IMR-90 (cell line): ENCODE measurements at regions not wholly inside any gene's neighbourhood (a gene's known extent, or its start where the extent isn't known, plus 50 kb on each side); places are given as distances from the start of the nearest gene placed in this dataset.

Experiments
- ATAC-seq: fragments of 200-7000 bp; cut with Tn5 transposase; 2 replicates; pipeline ENCODE4 v1.9.1; 2020; ENCODE audit warnings: low read depth, mild to moderate bottlenecking, moderate library complexity
- BruUV-seq: library from RNA; stranded (reverse); fragments of 400-500 nt; replicated peaks from 2 replicates; lab custom pipeline; 2021; lab: Mats Ljungman, UMichigan
- CTCF ChIA-PET: fragments of 300-600 bp; formaldehyde crosslinking; extraction: SDS; loops from one replicate; lab custom pipeline; 2021; ENCODE audit warnings: antibody characterized with exemption; lab: Yijun Ruan, JAX
- POLR2A ChIA-PET: fragments of 300-600 bp; sonication (Branson Sonifier 250); formaldehyde crosslinking; loops from one replicate; lab custom pipeline; 2022; ENCODE audit warnings: antibody characterized with exemption; ENCODE audit not compliant: unreplicated experiment; lab: Charles Lee
- DNase-seq: peaks from one replicate; pipeline ENCODE4 v3.0.0; 2013
- H2AFZ ChIP-seq: replicated peaks from 2 replicates; pipeline ENCODE3; 2013; ENCODE audit warnings: low read length, mild to moderate bottlenecking; ENCODE audit not compliant: poor library complexity
- H2AK5ac ChIP-seq: 2 replicates; pipeline ENCODE4 v1.6.1; 2013; ENCODE audit warnings: low read depth, low read length, inconsistent platforms
- H2AK9ac ChIP-seq: replicated peaks from 2 replicates; pipeline ENCODE3; 2013; ENCODE audit warnings: mild to moderate bottlenecking, low read depth, low read length, moderate library complexity; ENCODE audit not compliant: poor library complexity
- H2BK120ac ChIP-seq: 2 replicates; pipeline ENCODE4 v1.6.1; 2013; ENCODE audit warnings: low read depth, low read length, inconsistent platforms
- H2BK15ac ChIP-seq: 3 replicates; pipeline ENCODE4 v1.6.1; 2013; ENCODE audit warnings: low read depth, low read length, inconsistent platforms
- H2BK20ac ChIP-seq: 2 replicates; pipeline ENCODE4 v1.6.1; 2013; ENCODE audit warnings: low read depth, mild to moderate bottlenecking, inconsistent platforms, low read length, moderate library complexity
- H2BK5ac ChIP-seq: 2 replicates; pipeline ENCODE4 v1.6.1; 2013; ENCODE audit warnings: mild to moderate bottlenecking, low read depth, low read length, inconsistent platforms; ENCODE audit not compliant: poor library complexity, severe bottlenecking
- H3K14ac ChIP-seq: replicated peaks from 2 replicates; pipeline ENCODE4 v1.6.1; 2013; ENCODE audit warnings: low read depth, low read length, inconsistent platforms
- H3K18ac ChIP-seq: 2 replicates; pipeline ENCODE4 v1.6.1; 2013; ENCODE audit warnings: low read depth, low read length, control low read depth
- H3K23ac ChIP-seq: 2 replicates; pipeline ENCODE4 v1.6.1; 2013; ENCODE audit warnings: low read depth, low read length, inconsistent platforms
- H3K27ac ChIP-seq: 2 replicates; pipeline ENCODE4 v1.5.1; 2013; ENCODE audit warnings: mild to moderate bottlenecking, control low read depth, low read length; ENCODE audit not compliant: insufficient read depth
- H3K27me3 ChIP-seq: 2 replicates; pipeline ENCODE4 v1.6.1; 2013; ENCODE audit warnings: low read length; ENCODE audit not compliant: control insufficient read depth, insufficient read depth
- H3K36me3 ChIP-seq: 2 replicates; pipeline ENCODE4 v1.6.1; 2013; ENCODE audit warnings: low read length, mixed read lengths; ENCODE audit not compliant: control insufficient read depth, insufficient read depth
- H3K4ac ChIP-seq: 2 replicates; pipeline ENCODE4 v1.6.1; 2013; ENCODE audit warnings: low read depth, low read length, inconsistent platforms
- H3K4me1 ChIP-seq: 2 replicates; pipeline ENCODE4 v1.6.1; 2013; ENCODE audit warnings: low read length, mixed read lengths; ENCODE audit not compliant: control insufficient read depth, insufficient read depth
- H3K4me2 ChIP-seq: 2 replicates; pipeline ENCODE4 v1.6.1; 2013; ENCODE audit warnings: low read depth, mild to moderate bottlenecking, control low read depth, low read length, moderate library complexity
- H3K4me3 ChIP-seq: 2 replicates; pipeline ENCODE4 v1.5.1; 2013; ENCODE audit warnings: low read depth, mild to moderate bottlenecking, control low read depth, low read length, moderate library complexity; ENCODE audit not compliant: insufficient read depth
- H3K56ac ChIP-seq: 2 replicates; pipeline ENCODE4 v1.6.1; 2013; ENCODE audit warnings: low read length, inconsistent platforms; ENCODE audit not compliant: insufficient read depth; ENCODE audit errors: extremely low read depth
- H3K79me1 ChIP-seq, 2 experiments: 2 replicates each; pipeline ENCODE4 v1.6.1; 2013; ENCODE audit warnings: low read length in 2 of 2, inconsistent platforms in 1 of 2, low read depth in 1 of 2
- H3K9ac ChIP-seq: 2 replicates; pipeline ENCODE4 v1.6.1; 2013; ENCODE audit warnings: low read depth, low read length, control low read depth
- H3K9me1 ChIP-seq: 2 replicates; pipeline ENCODE4 v1.6.1; 2013; ENCODE audit warnings: low read length, inconsistent platforms; ENCODE audit not compliant: insufficient read depth
- H3K9me3 ChIP-seq: 2 replicates; pipeline ENCODE4 v1.6.1; 2013; ENCODE audit warnings: low read length; ENCODE audit not compliant: control insufficient read depth, insufficient read depth
- H4K20me1 ChIP-seq: 2 replicates; pipeline ENCODE4 v1.6.1; 2013; ENCODE audit warnings: low read length, inconsistent platforms; ENCODE audit not compliant: insufficient read depth
- H4K5ac ChIP-seq: 2 replicates; pipeline ENCODE4 v1.6.1; 2013; ENCODE audit warnings: mild to moderate bottlenecking, low read depth, low read length, control low read depth
- H4K8ac ChIP-seq, 2 experiments: 2 replicates each; pipeline ENCODE4 v1.6.1; 2013; ENCODE audit warnings: low read depth in 2 of 2, low read length in 2 of 2, control low read depth in 1 of 2, inconsistent platforms in 1 of 2
- H4K91ac ChIP-seq: 2 replicates; pipeline ENCODE4 v1.6.1; 2013; ENCODE audit warnings: low read depth, low read length, inconsistent platforms; ENCODE audit not compliant: insufficient read depth
- CEBPB ChIP-seq: IDR thresholded peaks from 2 replicates; pipeline ENCODE4 v1.6.1; 2012; ENCODE audit warnings: low read depth, low read length, improper control_type of control experiment
- CHD1 ChIP-seq: IDR thresholded peaks from 2 replicates; pipeline ENCODE4 v1.6.1; 2012; ENCODE audit warnings: low read depth, low read length, improper control_type of control experiment
- MXI1 ChIP-seq: IDR thresholded peaks from 2 replicates; pipeline ENCODE4 v1.6.1; 2012; ENCODE audit warnings: low read depth, mild to moderate bottlenecking, low read length, moderate library complexity, borderline replicate concordance
- POLR2A ChIP-seq: IDR thresholded peaks from 2 replicates; pipeline ENCODE4 v1.6.1; 2012; ENCODE audit warnings: mild to moderate bottlenecking, low read depth, low read length
- RAD21 ChIP-seq: IDR thresholded peaks from 2 replicates; pipeline ENCODE4 v1.6.1; 2012; ENCODE audit warnings: low read length, improper control_type of control experiment
- WGBS, 2 experiments: methylation state at CpG; one replicate each; pipeline versions ENCODE4 v1.1.5 to v1.1.7; 2013; ENCODE audit warnings: missing lambda C conversion rate in 2 of 2; ENCODE audit not compliant: insufficient read length in 1 of 2; ENCODE audit errors: extremely low coverage in 2 of 2; 5-methylcytosine and 5-hydroxymethylcytosine counted together
- dilution Hi-C: fragments of 300-500 bp; cut with HindIII; formaldehyde crosslinking; loops from one replicate; pipeline ENCODE4 v1.14.3; 2018; ENCODE audit warnings: low sequenced_read_pairs; ENCODE audit not compliant: unreplicated experiment
- in situ Hi-C: fragments of 300-500 bp; cut with MboI; formaldehyde crosslinking; loops from 3 replicates; pipeline ENCODE4 v1.14.3; 2019; ENCODE audit warnings: low sequenced_read_pairs, inconsistent platforms, mixed read lengths
- intact Hi-C: fragments of 100-400 bp; cut with micrococcal nuclease; formaldehyde crosslinking; loops from 2 replicates; pipeline ENCODE4 v1.10.0; 2022

- Histone ChIP-seq H4K91ac (no peak overlapping the region), H4K20me1 (peaks cover 12% of the 10 kb centered on the region), H3K79me1 (peaks cover 0 to 6% of the 10 kb centered on the region in 2 experiments; a peak in 1 of 4 replicates), H3K18ac (peak overlapping the region; percentile 1; the same call in 1 of the 2 replicates), H2BK15ac (no peak overlapping the region), H2BK20ac (no peak overlapping the region; the same call in 1 of the 2 replicates), H3K4me3 (peak overlapping the region; percentile 55), H3K9me1 (no peaks in the 10 kb centered on the region), H3K27ac (peak overlapping the region; percentile 83), H3K4me2 (peak overlapping the region; percentile 89), H2AK9ac (no peak overlapping the region), H3K9ac (peak overlapping the region; percentile 88), H3K4ac (peak overlapping the region; percentile 28), H3K4me1 (no peaks in the 10 kb centered on the region; the same call in 1 of the 2 replicates), H4K8ac (no peak overlapping the region), H3K56ac (0 out of 2 replicates have a peak overlapping the region, but pooled peaks have one; percentile 57), H3K23ac (peak overlapping the region; percentile 3; the same call in 1 of the 2 replicates), H2BK5ac (peak overlapping the region; percentile 79), H4K5ac (no peak overlapping the region; the same call in 1 of the 2 replicates), H3K14ac (no peak overlapping the region; the same call in 1 of the 2 replicates), H3K27me3 (no peaks in the 10 kb centered on the region), H2AFZ (peak overlapping the region; percentile 81), H2BK120ac (peak overlapping the region; percentile 11; the same call in 1 of the 2 replicates), H3K36me3 (no peaks in the 10 kb centered on the region), H3K9me3 (no peaks in the 10 kb centered on the region), H2AK5ac (peak overlapping the region; percentile 2; the same call in 1 of the 2 replicates)
- dilution Hi-C loops, result no loop called here
- POLR2A ChIA-PET, result interaction anchor here (0.5 to 6.5 kb wide), 16 partner anchors 11 to 166 kb away, joined by 3 to 50 read pairs (median 4); a partner anchor contains a TSS
- intact Hi-C loops, result loop anchor here (5.0 kb wide), 2 partner anchors 167 to 933 kb away; a partner anchor contains a TSS
- WGBS, 2 experiments, result 0% methylated on average over 6 of the region's 42 CpGs; no CpG with 5 or more reads in 1 of the 2 experiments
- TF ChIP-seq POLR2A, result peak; percentile 98
- no peak for TF ChIP-seq RAD21
- TF ChIP-seq CHD1, result peak; percentile 60; the same call in 1 of the 2 replicates
- TF ChIP-seq CEBPB, result peak; percentile 74
- no peak for TF ChIP-seq MXI1
- CTCF ChIA-PET, result interaction anchor here (1.0 to 1.1 kb wide), 2 partner anchors 18 to 23 kb away, joined by 3 to 4 read pairs; a partner anchor contains a TSS
- ATAC-seq, result peak; percentile 77
- DNase-seq, result peak; percentile 97
- BruUV-seq, result no TSS peak
- in situ Hi-C loops, result loop anchor here (25.0 kb wide), 1 partner anchor 938 kb away; a partner anchor contains a TSS
Observed at GRCh38 chr6:26199057-26199772, 112.0 kb downstream of the HFE start.
